NCI-H2227 (cell line): ENCODE measurements at regions not wholly inside any gene's neighbourhood (a gene's known extent, or its start where the extent isn't known, plus 50 kb on each side); places are given as distances from the start of the nearest gene placed in this dataset.
A peak's percentile ranks its signal among the peaks of the same experiment; 100 is the strongest.
"Not testable (repeated sequence)": the region's sequence is repeated elsewhere in the genome, so short reads cannot be mapped to it uniquely, and the experiment has no call there.

Source experiments
- DNase-seq: peaks from one replicate; lab custom pipeline; 2025; ENCODE audit not compliant: unreplicated experiment; lab: John Stamatoyannopoulos, UW

- no peak for DNase-seq
Observed at GRCh38 chr7:51847461-51848134, 531.0 kb upstream of the COBL start.

- not testable (repeated sequence) for DNase-seq
Observed at GRCh38 chr7:51839130-51839529, 522.5 kb upstream of the COBL start.

DNA sequence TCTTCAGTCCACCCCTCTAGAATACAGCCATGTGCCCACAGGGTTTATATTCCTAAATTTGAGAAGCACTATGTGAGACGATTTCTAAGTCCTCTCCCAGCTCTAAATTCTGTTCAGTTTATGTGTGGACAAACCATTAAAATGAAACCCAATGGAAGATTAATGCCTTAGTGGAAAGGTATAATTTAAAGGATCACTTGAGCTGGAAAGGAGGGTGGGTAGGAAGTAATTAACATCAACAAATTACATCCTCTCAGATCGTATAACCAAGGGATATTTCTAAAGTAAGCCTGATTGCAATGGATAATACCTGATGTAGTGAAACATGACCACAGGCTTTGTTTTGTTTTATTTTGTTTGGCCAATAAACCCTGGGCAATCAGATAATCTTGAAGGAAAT, 511.0 kb upstream of the COBL start:
- DNase-seq = peak; percentile 1

- DNase-seq = no peak
Observed at GRCh38 chr7:51824050-51824449, 507.4 kb upstream of the COBL start.

DNA sequence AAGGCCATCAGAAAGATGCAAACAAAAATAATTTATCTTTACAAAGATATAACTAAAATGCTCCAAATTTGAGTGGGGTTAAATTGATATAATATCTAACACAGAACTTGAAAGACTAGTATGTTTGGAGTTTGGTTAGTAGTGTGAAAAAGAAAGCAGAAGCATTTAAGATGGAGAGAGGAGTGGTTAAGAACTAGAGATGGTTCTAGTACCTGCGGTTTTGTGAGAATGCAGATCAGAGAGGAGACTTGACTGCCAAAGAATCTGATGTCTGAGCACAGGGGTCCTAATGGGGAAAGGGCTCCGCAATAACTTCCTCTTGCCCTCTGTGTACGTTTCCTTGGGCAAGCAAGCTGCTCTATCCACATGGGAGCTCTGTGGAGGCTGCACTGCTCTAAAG, 506.8 kb upstream of the COBL start:
- DNase-seq = no peak

- DNase-seq = no peak
Observed at GRCh38 chr7:51817694-51818225, 501.2 kb upstream of the COBL start.

DNA sequence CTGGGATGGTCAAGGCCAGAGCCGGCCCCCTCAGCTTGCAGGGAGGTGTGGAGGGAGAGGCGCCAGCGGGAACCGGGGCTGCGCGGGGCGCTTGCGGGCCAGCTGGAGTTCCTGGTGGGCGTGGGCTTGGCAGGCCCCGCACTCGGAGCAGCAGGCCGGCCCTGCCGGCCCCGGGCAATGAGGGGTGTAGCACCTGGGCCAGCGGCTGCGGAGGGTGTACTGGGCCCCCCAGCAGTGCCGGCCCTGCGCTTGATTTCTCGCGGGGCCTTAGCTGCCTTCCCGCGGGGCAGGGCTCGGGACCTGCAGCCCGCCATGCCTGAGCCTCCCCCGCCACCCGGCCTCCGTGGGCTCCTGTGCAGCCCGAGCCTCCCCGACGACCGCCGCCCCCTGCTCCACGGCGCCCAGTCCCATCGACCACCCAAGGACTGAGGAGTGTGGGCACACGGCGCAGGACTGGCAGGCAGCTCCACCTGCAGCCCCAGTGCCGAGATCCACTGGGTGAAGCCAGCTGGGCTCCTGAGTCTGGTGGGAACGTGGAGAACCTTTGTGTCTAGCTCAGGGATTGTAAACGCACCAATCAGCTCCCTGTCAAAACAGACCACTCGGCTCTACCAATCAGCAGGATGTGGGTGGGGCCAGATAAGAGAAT, 489.3 kb upstream of the COBL start:
- DNase-seq = not testable (repeated sequence)

GRCh38 chr7:51802718-51803117, 486.1 kb upstream of the COBL start:
- DNase-seq = peak; percentile 31

- DNase-seq = no peak
Observed at GRCh38 chr7:51797371-51797770, 480.8 kb upstream of the COBL start.

DNA sequence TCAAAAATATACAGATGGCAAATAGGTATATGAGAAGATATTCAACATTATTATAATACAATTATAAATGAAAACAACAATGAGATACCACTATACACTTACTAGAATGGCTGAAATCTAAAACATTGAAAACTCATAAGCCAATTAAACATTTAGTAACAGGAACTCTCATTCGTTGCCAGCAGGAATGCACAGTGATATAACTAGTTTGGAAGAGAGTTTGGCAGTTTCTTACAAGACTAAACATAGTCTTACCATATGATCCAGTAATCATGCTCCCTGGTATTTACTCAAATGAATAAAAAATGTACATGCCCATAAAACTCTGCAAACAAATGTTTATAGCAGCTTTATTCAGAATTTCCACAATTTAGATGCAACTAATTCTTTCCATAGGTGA, 476.2 kb upstream of the COBL start:
- DNase-seq = no peak

GRCh38 chr7:51789489-51789888, 472.9 kb upstream of the COBL start:
- no peak for DNase-seq

- no peak for DNase-seq
Observed at GRCh38 chr7:51786284-51786683, 469.7 kb upstream of the COBL start.

- no peak for DNase-seq
Observed at GRCh38 chr7:51785876-51786275, 469.3 kb upstream of the COBL start.

GRCh38 chr7:51785171-51785570, 468.6 kb upstream of the COBL start:
- no peak for DNase-seq

DNA sequence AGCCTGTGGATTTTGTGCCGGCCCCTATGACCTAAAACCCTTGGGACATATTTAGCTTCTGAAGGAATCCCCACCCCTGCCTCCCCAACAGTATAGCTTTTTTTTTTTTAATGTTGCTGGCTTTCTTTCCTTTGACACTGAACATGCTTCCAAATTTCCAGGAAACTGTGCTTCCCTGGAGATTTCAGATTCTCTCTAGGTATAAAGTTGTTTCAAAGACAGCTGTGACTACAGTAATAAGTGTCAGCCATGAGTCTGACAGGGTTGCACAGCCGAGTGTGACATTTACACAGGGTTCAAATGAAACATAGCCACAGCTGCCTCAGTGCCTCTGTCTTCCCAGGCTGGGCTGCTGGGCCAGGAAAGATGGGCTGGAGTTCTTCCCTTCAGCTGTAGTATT, 466.6 kb upstream of the COBL start:
- no peak for DNase-seq

GRCh38 chr7:51778121-51778520, 461.5 kb upstream of the COBL start:
- peak; percentile 31 for DNase-seq

GRCh38 chr7:51774178-51774577, 457.6 kb upstream of the COBL start:
- no peak for DNase-seq

DNA sequence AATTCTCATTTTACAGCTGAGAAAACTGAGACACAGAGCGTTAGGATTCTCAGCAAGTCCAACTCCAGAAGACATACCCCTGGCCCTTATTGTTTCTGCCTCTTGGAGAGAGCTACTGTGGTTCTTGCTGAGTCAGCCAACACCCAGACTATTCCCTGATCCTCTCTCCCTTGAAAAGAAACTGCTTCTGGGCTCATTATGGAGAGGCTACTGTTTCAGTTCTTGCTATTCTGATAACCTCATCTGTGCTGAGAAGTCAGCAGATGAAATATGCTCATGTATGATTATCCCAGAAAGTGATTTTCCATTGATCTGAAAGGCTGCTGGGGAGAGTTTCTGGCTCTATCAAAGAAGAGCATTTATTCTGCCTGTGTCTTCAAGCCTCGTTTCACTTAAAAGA, 455.6 kb upstream of the COBL start:
- no peak for DNase-seq

DNA sequence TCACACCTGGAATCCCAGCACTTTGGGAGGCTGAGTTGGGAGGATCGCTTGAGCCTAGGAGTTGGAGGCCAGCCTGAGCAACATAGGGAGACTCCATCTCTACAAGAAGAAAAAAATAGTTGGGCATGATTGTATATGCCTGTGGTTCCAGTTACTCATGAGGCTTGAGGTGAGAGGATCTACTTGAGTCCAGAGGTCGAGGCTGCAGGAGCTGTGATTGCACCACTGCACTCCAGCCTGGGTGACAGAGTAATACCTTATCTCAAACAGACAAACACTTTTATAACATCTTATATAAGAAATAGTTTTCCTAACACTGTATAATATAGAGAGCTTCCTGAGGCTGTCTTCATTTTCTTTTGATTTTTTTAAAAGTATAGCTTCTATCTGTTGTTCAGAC, 448.4 kb upstream of the COBL start:
- DNase-seq = no peak

DNA sequence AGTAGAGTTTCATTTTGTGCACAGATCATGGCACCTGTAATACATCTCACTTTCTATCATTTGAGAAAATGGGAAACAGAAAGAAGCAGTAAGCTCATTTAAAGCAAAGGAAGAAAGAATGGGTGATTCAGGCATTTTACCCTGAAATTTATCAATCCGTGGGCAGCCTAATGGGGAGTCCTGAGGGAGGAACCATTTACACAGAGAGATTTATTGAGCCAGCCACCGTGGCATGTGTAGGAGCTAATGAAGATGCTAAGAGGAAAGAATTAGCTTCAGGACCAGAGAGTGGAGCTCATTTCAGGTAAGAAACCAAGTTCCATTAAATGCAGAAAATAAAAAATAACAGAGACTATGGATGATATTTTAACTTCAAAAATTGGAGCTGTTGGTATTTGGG, 443.4 kb upstream of the COBL start:
- DNase-seq = no peak

DNA sequence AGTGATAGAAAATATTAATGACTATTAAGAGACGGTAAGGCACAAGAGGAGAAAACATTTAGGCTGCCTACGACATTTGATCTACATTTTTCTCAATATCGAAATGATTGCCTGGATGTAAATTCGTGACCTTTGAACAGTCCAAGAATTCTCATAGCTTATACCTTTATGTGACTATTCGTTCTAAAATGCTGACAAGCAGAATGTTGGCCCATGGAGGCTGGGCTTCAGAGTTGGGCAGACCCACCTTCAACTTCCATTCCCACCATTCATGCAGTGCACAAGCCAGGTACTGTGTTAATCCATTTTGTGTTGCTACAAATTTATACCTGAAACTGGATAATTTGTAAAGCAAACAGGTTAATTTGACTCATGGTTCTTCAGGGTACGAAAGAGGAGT, 441.4 kb upstream of the COBL start:
- no peak for DNase-seq

GRCh38 chr7:51732951-51733350, 416.3 kb upstream of the COBL start:
- peak; percentile 3 for DNase-seq

DNA sequence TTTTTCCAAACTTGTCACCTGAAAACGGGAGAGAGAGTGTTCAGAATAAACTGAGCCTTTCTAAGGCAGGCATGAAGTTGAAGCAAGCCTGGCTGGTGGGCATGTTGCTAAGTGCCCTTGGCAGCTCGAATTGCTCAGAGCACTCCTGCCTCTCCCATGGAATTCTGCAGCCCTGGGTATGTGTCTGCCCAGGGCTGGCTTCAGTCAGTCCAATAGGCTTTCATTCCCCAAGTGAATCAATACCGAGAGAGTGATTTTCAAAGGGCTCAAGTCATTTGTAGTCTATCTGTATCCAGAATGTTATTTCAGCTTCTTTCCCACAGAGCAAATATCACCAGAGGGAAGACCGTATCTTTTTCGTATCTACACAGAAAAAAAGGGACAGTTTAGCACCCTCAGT, 415.5 kb upstream of the COBL start:
- no peak for DNase-seq
